ENCODE measurements at regions not wholly inside any gene's neighbourhood (a gene's known extent, or its start where the extent isn't known, plus 50 kb on each side); places are given as distances from the start of the nearest gene placed in this dataset.

DNA sequence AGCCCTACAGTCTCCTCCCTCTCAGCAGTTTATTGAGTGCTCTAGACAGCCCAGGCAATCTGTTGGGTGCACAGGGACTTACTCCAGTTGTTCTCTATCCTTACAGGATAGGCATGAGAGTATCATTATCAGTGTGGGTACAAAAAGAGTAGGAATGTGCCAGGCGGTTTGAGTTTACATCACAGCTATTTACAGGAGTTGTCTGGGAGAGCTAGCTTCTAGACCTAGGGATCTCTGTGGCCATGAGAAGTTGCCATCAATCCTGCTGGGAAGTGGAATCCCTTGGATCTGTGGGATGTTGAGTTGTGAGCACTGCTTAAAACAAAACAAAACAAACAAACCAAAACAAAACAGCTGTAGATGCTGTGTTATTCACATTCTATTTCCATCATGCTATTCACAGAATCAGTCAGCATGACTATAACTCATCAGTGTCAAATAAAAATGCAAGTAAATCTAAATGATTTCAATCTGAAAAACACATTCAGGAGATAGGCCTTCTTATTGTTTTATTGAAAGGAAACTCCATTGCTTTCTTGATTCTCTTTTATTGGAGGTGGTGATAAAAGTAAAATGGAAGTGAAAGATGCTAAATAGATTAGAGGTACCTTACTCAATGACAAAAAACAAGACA, 552.4 kb upstream of the ZNF608 start:
- Histone ChIP-seq H3K27ac (ENCODE audit: low read length) (no peak overlapping the region), H3K36me3 (ENCODE audit: control insufficient read depth, insufficient read depth, low read length) (no peaks in the 10 kb centered on the region), H3K4me3 (ENCODE audit: low read length) (no peak overlapping the region), H3K27me3 (ENCODE audit: control insufficient read depth, insufficient read depth, low read length) (no peaks in the 10 kb centered on the region), H3K4me1 (ENCODE audit: control insufficient read depth, insufficient read depth, low read length) (no peaks in the 10 kb centered on the region), H3K9me3 (replicated peaks; ENCODE audit: control insufficient read depth, low read depth, low read length) (no peaks in the 10 kb centered on the region)
- WGBS (ENCODE audit: insufficient coverage) = 83% methylated on average over 1 of the region's 1 CpG
- no peak for DNase-seq

DNA sequence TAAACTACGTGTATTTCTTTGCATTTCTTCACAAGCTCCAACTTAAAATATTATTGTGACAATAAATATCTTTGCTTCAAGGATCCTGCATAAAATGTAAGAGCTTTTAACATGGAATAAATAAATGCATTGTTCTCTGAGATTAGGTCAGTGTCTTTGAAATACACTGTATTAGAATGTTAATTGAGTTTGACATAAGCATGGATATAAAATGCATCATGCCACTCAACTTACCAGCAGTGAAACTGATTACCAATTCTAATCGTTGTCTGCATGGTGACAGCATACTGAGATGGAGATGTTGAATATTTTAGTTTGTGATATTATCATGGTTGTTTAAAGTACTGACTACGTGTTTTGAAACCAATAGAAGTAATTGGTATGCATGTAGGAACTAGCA, 555.3 kb upstream of the ZNF608 start:
- H3K4me3 ChIP-seq (ENCODE audit: low read length) = no peak overlapping the region
- H3K36me3 ChIP-seq (ENCODE audit: control insufficient read depth, insufficient read depth, low read length) = no peaks in the 10 kb centered on the region
- no peaks in the 10 kb centered on the region for H3K27me3 ChIP-seq (ENCODE audit: control insufficient read depth, insufficient read depth, low read length)
- no peak overlapping the region for H3K27ac ChIP-seq (ENCODE audit: low read length)
- no peaks in the 10 kb centered on the region for H3K9me3 ChIP-seq (replicated peaks; ENCODE audit: control insufficient read depth, low read depth, low read length)
- DNase-seq = no peak
- no CpG with 5 or more reads among the region's 3 CpGs for WGBS (ENCODE audit: insufficient coverage)
- no peaks in the 10 kb centered on the region for H3K4me1 ChIP-seq (ENCODE audit: control insufficient read depth, insufficient read depth, low read length)

DNA sequence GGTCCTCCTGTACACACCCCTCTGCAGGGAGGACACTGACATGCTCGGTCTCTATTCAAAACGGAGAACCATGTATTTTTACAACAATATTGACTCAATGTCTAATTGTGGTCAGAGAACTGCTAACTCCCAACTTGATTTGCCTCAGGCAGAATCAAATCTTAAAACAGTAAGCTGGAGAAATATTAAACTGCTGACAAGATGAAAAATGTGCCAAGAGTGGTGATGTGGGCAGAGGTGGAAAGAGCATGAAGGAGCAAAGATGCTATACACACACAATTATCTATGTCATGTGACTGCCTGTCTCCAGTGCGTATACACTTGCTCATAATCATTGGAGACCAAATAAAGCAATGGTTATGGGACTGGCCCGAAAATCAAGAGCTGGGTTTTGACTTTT, 556.1 kb upstream of the ZNF608 start:
- no peaks in the 10 kb centered on the region for H3K36me3 ChIP-seq (ENCODE audit: control insufficient read depth, insufficient read depth, low read length)
- H3K4me3 ChIP-seq (ENCODE audit: low read length) = no peak overlapping the region
- WGBS (ENCODE audit: insufficient coverage) = no CpG with 5 or more reads among the region's 4 CpGs
- H3K27ac ChIP-seq (ENCODE audit: low read length) = no peak overlapping the region
- no peak for DNase-seq
- H3K9me3 ChIP-seq (replicated peaks; ENCODE audit: control insufficient read depth, low read depth, low read length) = no peaks in the 10 kb centered on the region
- no peaks in the 10 kb centered on the region for H3K4me1 ChIP-seq (ENCODE audit: control insufficient read depth, insufficient read depth, low read length)
- no peaks in the 10 kb centered on the region for H3K27me3 ChIP-seq (ENCODE audit: control insufficient read depth, insufficient read depth, low read length)

DNA sequence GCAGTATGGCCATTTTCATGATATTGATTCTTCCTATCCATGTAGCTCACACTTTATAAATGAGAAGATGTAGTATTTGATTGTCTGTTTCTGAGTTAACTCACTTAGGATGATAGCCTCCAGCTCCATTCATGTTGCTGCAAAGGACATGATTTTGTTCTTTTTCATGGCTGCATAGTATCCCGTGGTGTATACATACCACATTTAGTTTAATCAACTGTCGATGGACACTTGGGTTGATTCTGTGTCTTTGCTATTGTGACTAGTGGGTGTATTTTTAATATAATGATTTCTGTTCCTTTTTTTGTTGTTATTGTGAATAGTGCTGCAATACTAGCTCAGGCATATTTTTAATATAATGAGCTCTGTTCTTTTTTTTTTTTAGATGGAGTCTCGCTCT, 560.3 kb upstream of the ZNF608 start:
- no peaks in the 10 kb centered on the region for H3K27me3 ChIP-seq (ENCODE audit: control insufficient read depth, insufficient read depth, low read length)
- H3K4me3 ChIP-seq (ENCODE audit: low read length) = no peak overlapping the region
- peaks cover 4% of the 10 kb centered on the region for H3K9me3 ChIP-seq (replicated peaks; ENCODE audit: control insufficient read depth, low read depth, low read length)
- no peak overlapping the region for H3K27ac ChIP-seq (ENCODE audit: low read length)
- DNase-seq = no peak
- no peaks in the 10 kb centered on the region for H3K4me1 ChIP-seq (ENCODE audit: control insufficient read depth, insufficient read depth, low read length)
- H3K36me3 ChIP-seq (ENCODE audit: control insufficient read depth, insufficient read depth, low read length) = no peaks in the 10 kb centered on the region
- WGBS (ENCODE audit: insufficient coverage) = no CpG with 5 or more reads among the region's 3 CpGs

DNA sequence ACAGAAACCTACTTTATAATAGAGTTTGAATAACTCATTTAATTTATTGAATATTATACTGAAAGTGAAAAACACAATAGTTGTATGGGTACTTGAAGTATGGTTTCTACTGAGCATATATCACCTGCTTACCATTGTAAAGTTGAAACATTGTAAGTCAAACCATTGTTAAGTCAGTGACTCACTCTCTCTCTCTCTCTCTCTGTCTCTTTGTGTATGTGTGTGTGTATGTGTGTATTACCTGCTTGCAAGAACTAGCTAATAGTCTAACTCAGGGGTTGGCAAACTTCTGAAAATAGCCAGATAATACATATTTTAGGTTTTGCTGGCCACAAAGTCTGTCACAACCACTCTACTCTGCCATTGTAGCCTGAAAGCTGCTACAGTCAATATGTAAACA, 564.3 kb upstream of the ZNF608 start:
- Histone ChIP-seq H3K27me3 (ENCODE audit: control insufficient read depth, insufficient read depth, low read length) (no peaks in the 10 kb centered on the region), H3K36me3 (ENCODE audit: control insufficient read depth, insufficient read depth, low read length) (no peaks in the 10 kb centered on the region), H3K4me1 (ENCODE audit: control insufficient read depth, insufficient read depth, low read length) (no peaks in the 10 kb centered on the region), H3K4me3 (ENCODE audit: low read length) (no peak overlapping the region), H3K27ac (ENCODE audit: low read length) (no peak overlapping the region), H3K9me3 (replicated peaks; ENCODE audit: control insufficient read depth, low read depth, low read length) (peaks cover 6% of the 10 kb centered on the region)
- no peak for DNase-seq

- Histone ChIP-seq H3K9me3 (replicated peaks; ENCODE audit: control insufficient read depth, low read depth, low read length) (peaks cover 6% of the 10 kb centered on the region), H3K4me3 (ENCODE audit: low read length) (no peak overlapping the region), H3K4me1 (ENCODE audit: control insufficient read depth, insufficient read depth, low read length) (no peaks in the 10 kb centered on the region), H3K27me3 (ENCODE audit: control insufficient read depth, insufficient read depth, low read length) (no peaks in the 10 kb centered on the region), H3K27ac (ENCODE audit: low read length) (peak overlapping the region; percentile 53), H3K36me3 (ENCODE audit: control insufficient read depth, insufficient read depth, low read length) (no peaks in the 10 kb centered on the region)
- no CpG with 5 or more reads among the region's 1 CpG for WGBS (ENCODE audit: insufficient coverage)
- peak; percentile 87 for DNase-seq
Observed at GRCh38 chr5:125311743-125312142, 565.3 kb upstream of the ZNF608 start.

GRCh38 chr5:125313555-125313954, 567.1 kb upstream of the ZNF608 start:
- no peaks in the 10 kb centered on the region for H3K36me3 ChIP-seq (ENCODE audit: control insufficient read depth, insufficient read depth, low read length)
- H3K27me3 ChIP-seq (ENCODE audit: control insufficient read depth, insufficient read depth, low read length) = no peaks in the 10 kb centered on the region
- H3K4me1 ChIP-seq (ENCODE audit: control insufficient read depth, insufficient read depth, low read length) = no peaks in the 10 kb centered on the region
- H3K4me3 ChIP-seq (ENCODE audit: low read length) = no peak overlapping the region
- peaks cover 2% of the 10 kb centered on the region for H3K9me3 ChIP-seq (replicated peaks; ENCODE audit: control insufficient read depth, low read depth, low read length)
- WGBS (ENCODE audit: insufficient coverage) = 95% methylated on average over 3 of the region's 4 CpGs
- no peak overlapping the region for H3K27ac ChIP-seq (ENCODE audit: low read length)
- DNase-seq = no peak

- Histone ChIP-seq H3K9me3 (replicated peaks; ENCODE audit: control insufficient read depth, low read depth, low read length) (peaks cover 2% of the 10 kb centered on the region), H3K36me3 (ENCODE audit: control insufficient read depth, insufficient read depth, low read length) (no peaks in the 10 kb centered on the region), H3K27me3 (ENCODE audit: control insufficient read depth, insufficient read depth, low read length) (no peaks in the 10 kb centered on the region), H3K4me3 (ENCODE audit: low read length) (no peak overlapping the region), H3K27ac (ENCODE audit: low read length) (no peak overlapping the region), H3K4me1 (ENCODE audit: control insufficient read depth, insufficient read depth, low read length) (no peaks in the 10 kb centered on the region)
- WGBS (ENCODE audit: insufficient coverage) = 83% methylated on average over 1 of the region's 1 CpG
- no peak for DNase-seq
Observed at GRCh38 chr5:125315306-125315705, 568.9 kb upstream of the ZNF608 start.

- Histone ChIP-seq H3K4me3 (ENCODE audit: low read length) (no peak overlapping the region), H3K9me3 (replicated peaks; ENCODE audit: control insufficient read depth, low read depth, low read length) (peaks cover 2% of the 10 kb centered on the region), H3K27ac (ENCODE audit: low read length) (no peak overlapping the region), H3K27me3 (ENCODE audit: control insufficient read depth, insufficient read depth, low read length) (no peaks in the 10 kb centered on the region), H3K36me3 (ENCODE audit: control insufficient read depth, insufficient read depth, low read length) (no peaks in the 10 kb centered on the region), H3K4me1 (ENCODE audit: control insufficient read depth, insufficient read depth, low read length) (no peaks in the 10 kb centered on the region)
- no CpG with 5 or more reads among the region's 3 CpGs for WGBS (ENCODE audit: insufficient coverage)
- peak; percentile 40 for DNase-seq
Observed at GRCh38 chr5:125316391-125316790, 570.0 kb upstream of the ZNF608 start.

DNA sequence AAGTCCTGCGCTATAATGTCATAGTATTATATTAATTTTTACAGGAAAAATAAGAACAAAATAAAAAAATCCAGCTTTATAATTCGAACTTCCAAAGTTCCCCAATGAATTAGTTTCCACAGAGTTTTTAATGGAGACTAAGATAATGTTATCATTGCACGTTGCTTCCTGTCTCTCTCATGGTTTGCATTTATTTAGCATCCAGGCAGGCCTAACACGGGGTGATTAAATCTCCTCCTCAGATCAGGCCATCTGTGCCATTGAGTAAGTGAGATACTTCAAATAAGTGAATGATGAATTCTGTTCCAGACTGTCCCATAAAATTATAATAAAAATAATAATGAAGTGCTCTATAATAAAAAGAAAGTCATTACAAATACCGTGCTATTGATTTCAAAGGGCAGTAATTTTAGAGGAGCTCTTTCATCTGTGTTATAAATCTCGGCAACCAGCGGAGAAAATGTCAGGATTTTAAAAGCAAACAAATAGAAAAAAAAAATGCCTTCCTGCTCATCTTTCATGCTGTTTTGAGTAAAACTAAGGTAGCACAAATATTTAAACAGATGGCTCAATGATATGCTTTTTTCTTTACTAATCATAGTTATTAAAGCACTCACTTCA, 570.6 kb upstream of the ZNF608 start:
- no peak overlapping the region for H3K4me3 ChIP-seq (ENCODE audit: low read length)
- WGBS (ENCODE audit: insufficient coverage) = no CpG with 5 or more reads among the region's 7 CpGs
- no peaks in the 10 kb centered on the region for H3K36me3 ChIP-seq (ENCODE audit: control insufficient read depth, insufficient read depth, low read length)
- no peak for DNase-seq
- H3K9me3 ChIP-seq (replicated peaks; ENCODE audit: control insufficient read depth, low read depth, low read length) = peaks cover 2% of the 10 kb centered on the region
- H3K27ac ChIP-seq (ENCODE audit: low read length) = no peak overlapping the region
- H3K4me1 ChIP-seq (ENCODE audit: control insufficient read depth, insufficient read depth, low read length) = no peaks in the 10 kb centered on the region
- H3K27me3 ChIP-seq (ENCODE audit: control insufficient read depth, insufficient read depth, low read length) = no peaks in the 10 kb centered on the region

DNA sequence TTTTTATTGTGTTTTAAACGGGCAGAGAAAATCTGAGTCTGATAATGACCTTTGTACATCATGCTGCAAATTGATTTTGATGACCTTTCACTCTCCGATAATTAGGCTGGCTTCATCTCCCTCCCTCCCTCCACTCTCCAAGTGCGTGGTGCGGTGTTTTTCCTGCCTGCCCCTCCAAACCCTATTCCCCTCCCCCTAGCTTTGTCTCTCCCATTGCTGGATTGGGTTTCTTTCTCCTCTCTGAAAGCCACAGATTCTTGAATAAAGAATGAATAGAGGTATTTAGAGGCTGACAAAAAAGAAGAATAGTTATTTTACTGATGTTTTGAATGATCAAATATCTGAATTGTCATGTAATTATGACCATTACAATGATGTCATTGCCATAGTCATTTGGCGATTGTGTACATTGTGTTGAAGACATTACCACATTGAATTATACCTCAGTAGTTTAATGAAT, 571.1 kb upstream of the ZNF608 start:
- H3K4me3 ChIP-seq (ENCODE audit: low read length) = no peak overlapping the region
- no peaks in the 10 kb centered on the region for H3K27me3 ChIP-seq (ENCODE audit: control insufficient read depth, insufficient read depth, low read length)
- WGBS (ENCODE audit: insufficient coverage) = no CpG with 5 or more reads among the region's 5 CpGs
- no peaks in the 10 kb centered on the region for H3K4me1 ChIP-seq (ENCODE audit: control insufficient read depth, insufficient read depth, low read length)
- H3K27ac ChIP-seq (ENCODE audit: low read length) = no peak overlapping the region
- peaks cover 2% of the 10 kb centered on the region for H3K9me3 ChIP-seq (replicated peaks; ENCODE audit: control insufficient read depth, low read depth, low read length)
- no peak for DNase-seq
- no peaks in the 10 kb centered on the region for H3K36me3 ChIP-seq (ENCODE audit: control insufficient read depth, insufficient read depth, low read length)
